ENCODE measurements at regions not wholly inside any gene's neighbourhood (a gene's known extent, or its start where the extent isn't known, plus 50 kb on each side); places are given as distances from the start of the nearest gene placed in this dataset.

DNA sequence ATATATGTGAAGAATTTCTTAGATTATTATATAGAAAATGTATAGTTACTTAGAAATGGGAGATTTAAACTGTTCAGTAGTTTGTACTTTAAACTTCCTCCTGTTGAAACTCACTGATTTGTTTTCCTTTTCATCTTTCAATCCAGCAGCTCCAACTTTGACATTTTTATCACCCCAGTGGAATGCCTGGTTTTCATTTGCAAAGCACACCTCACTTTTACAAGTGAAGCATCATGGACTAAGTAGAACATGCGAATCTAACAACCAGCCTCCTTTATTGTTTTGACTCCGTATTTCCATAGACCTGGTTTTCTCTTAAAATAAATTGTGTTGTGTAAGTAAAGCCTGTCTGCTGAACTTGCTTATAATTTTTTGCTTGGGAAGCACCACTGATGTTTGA lies 97.8 kb upstream of the ROBO2 start (continued):
- TF ChIP-seq ZNF282 (CRISPR knock-in tag; IDR thresholded peaks at IDR 0.05) (no peak), YY1 (IDR thresholded peaks at IDR 0.05; ENCODE audit: borderline replicate concordance in 1 of 3, control insufficient read depth in 1 of 3, extremely low read depth in 1 of 3, insufficient read depth in 3 of 3, insufficient read length in 1 of 3, insufficient replicate concordance in 2 of 3, low read depth in 1 of 3, low read length in 2 of 3) (no peak), CBX3 (IDR thresholded peaks at IDR 0.05; ENCODE audit: borderline replicate concordance in 1 of 2, low read length in 2 of 2) (no peak)
- TF ChIP-seq, protein P1, sequence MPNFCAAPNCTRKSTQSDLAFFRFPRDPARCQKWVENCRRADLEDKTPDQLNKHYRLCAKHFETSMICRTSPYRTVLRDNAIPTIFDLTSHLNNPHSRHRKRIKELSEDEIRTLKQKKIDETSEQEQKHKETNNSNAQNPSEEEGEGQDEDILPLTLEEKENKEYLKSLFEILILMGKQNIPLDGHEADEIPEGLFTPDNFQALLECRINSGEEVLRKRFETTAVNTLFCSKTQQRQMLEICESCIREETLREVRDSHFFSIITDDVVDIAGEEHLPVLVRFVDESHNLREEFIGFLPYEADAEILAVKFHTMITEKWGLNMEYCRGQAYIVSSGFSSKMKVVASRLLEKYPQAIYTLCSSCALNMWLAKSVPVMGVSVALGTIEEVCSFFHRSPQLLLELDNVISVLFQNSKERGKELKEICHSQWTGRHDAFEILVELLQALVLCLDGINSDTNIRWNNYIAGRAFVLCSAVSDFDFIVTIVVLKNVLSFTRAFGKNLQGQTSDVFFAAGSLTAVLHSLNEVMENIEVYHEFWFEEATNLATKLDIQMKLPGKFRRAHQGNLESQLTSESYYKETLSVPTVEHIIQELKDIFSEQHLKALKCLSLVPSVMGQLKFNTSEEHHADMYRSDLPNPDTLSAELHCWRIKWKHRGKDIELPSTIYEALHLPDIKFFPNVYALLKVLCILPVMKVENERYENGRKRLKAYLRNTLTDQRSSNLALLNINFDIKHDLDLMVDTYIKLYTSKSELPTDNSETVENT (CRISPR knock-in tag; IDR thresholded peaks at IDR 0.05) = no peak

DNA sequence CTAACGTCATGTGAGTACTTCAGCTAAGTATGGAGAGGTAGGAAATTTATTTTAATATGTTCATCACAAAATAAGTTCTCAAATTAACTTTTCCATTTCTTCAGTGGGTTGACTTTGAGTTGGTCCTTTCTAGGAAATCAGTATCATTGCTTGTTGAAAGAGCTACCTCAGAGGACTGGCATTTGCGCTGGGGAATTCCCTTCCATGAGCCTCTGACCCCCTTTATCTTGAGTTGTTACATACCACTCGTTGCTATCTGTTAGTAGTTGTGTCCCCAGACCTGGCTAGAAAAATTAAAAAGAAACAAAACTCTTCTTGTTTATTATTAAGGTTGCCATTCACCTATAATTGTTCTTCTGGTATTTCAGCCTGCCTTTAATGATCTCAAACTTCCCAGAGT lies 96.8 kb upstream of the ROBO2 start:
- FAIRE-seq (no peak), ATAC-seq (no peak), DNase-seq (ENCODE audit: extremely low read depth in 1 of 4, low spot score in 3 of 4) (no peak)
- TF ChIP-seq MIER1 (IDR thresholded peaks at IDR 0.05; ENCODE audit: low read depth) (no peak), PYGO2 (tag; IDR thresholded peaks at IDR 0.05) (no peak), MECOM (CRISPR knock-in tag; IDR thresholded peaks at IDR 0.05) (no peak), CHCHD3 (CRISPR knock-in tag; IDR thresholded peaks at IDR 0.05) (no peak), ZNF324 (CRISPR knock-in tag; IDR thresholded peaks at IDR 0.05) (no peak), YBX1 (IDR thresholded peaks at IDR 0.05) (no peak), ZBTB49 (CRISPR knock-in tag; IDR thresholded peaks at IDR 0.05; ENCODE audit: borderline replicate concordance) (no peak), NUFIP1 (IDR thresholded peaks at IDR 0.05; ENCODE audit: partially characterized antibody) (no peak)
- no peaks in the 10 kb centered on the region for H3K9me1 ChIP-seq (ENCODE audit: control insufficient read depth, insufficient read depth, low read length)
- H3K4me2 ChIP-seq (ENCODE audit: insufficient read depth, low read length) = no peak overlapping the region
- no peaks in the 10 kb centered on the region for H3K79me2 ChIP-seq (ENCODE audit: control insufficient read depth, insufficient read depth, low read length)
- no peaks in the 10 kb centered on the region for H3K4me1 ChIP-seq (replicated peaks in 1 of 2; ENCODE audit: control insufficient read depth in 2 of 2, insufficient read depth in 2 of 2, low read length in 2 of 2)
- 2% methylated on average over 3 of the region's 3 CpGs for WGBS (ENCODE audit: insufficient coverage, low coverage, missing lambda C conversion rate)
- no peak overlapping the region for H2AFZ ChIP-seq (ENCODE audit: low read depth, low read length)
- intact Hi-C loops (cut with micrococcal nuclease) = no loop called here
- no peak overlapping the region for H3K9ac ChIP-seq (ENCODE audit: insufficient read depth in 1 of 2, low read depth in 2 of 2, low read length in 2 of 2)
- ChIA-PET CTCF (ENCODE audit: low intra/inter-chr PET ratio) (no interaction called here), POLR2A (no interaction called here)
- no TSS peak for BruUV-seq (replicated peaks)
- no peak overlapping the region for H3K27ac ChIP-seq (ENCODE audit: extremely low read depth, low read depth, low read length)
- in situ Hi-C loops (cut with MboI) = no loop called here
- H4K20me1 ChIP-seq (replicated peaks; ENCODE audit: control insufficient read depth, insufficient read depth, low read length) = no peaks in the 10 kb centered on the region
- no peaks in the 10 kb centered on the region for H3K36me3 ChIP-seq (ENCODE audit: control insufficient read depth, insufficient read depth, low read length)
- H3K27me3 ChIP-seq (ENCODE audit: control insufficient read depth in 2 of 2, insufficient read depth in 2 of 2, low read length in 2 of 2) = no peaks in the 10 kb centered on the region
- H3K4me3 ChIP-seq = no peak overlapping the region
- H3K9me3 ChIP-seq (replicated peaks; ENCODE audit: control insufficient read depth, insufficient read depth, low read depth, low read length) = no peaks in the 10 kb centered on the region

All from K562 (cell line).